ENCODE measurements at regions not wholly inside any gene's neighbourhood (a gene's known extent, or its start where the extent isn't known, plus 50 kb on each side); places are given as distances from the start of the nearest gene placed in this dataset.
"Not testable (repeated sequence)": the region's sequence is repeated elsewhere in the genome, so short reads cannot be mapped to it uniquely, and the experiment has no call there.

GRCh38 chr7:51386806-51387568, 70.4 kb upstream of the COBL start:
- DNase-seq, result not testable (repeated sequence)

GRCh38 chr7:51386184-51386583, 69.6 kb upstream of the COBL start:
- not testable (repeated sequence) for DNase-seq

- DNase-seq, result not testable (repeated sequence)
These were observed 65.6 kb upstream of the COBL start for GRCh38 chr7:51382243-51382642.

GRCh38 chr7:51376420-51377092, 59.9 kb upstream of the COBL start:
- DNase-seq, result no peak

- no peak for DNase-seq
These were observed 58.3 kb upstream of the COBL start for GRCh38 chr7:51374936-51375335.

- not testable (repeated sequence) for DNase-seq
These were observed 57.0 kb upstream of the COBL start for GRCh38 chr7:51373607-51374006.

GRCh38 chr7:51369746-51370145, 53.1 kb upstream of the COBL start:
- no peak for DNase-seq

GRCh38 chr7:51369228-51369627, 52.6 kb upstream of the COBL start:
- not testable (repeated sequence) for DNase-seq

GRCh38 chr7:51368334-51368733, 51.7 kb upstream of the COBL start:
- DNase-seq, result no peak

GRCh38 chr7:51367614-51367968, 51.0 kb upstream of the COBL start:
- DNase-seq, result no peak

- peak; percentile 1 for DNase-seq
These were observed 50.5 kb upstream of the COBL start for GRCh38 chr7:51366930-51367613.

All from NK-92 treated with Interleukin-12 subunit alpha and Interleukin-12 subunit beta, amount 100 ng/mL, for 24 hours (cell line).